Globus pallidus (tissue), 1 donor: ENCODE measurements at regions not wholly inside any gene's neighbourhood (a gene's known extent, or its start where the extent isn't known, plus 50 kb on each side); places are given as distances from the start of the nearest gene placed in this dataset.

Experiments
- DNase-seq: peaks from one replicate; pipeline ENCODE4 v3.0.0-alpha.2; 2015; ENCODE audit warnings: low spot score

DNA sequence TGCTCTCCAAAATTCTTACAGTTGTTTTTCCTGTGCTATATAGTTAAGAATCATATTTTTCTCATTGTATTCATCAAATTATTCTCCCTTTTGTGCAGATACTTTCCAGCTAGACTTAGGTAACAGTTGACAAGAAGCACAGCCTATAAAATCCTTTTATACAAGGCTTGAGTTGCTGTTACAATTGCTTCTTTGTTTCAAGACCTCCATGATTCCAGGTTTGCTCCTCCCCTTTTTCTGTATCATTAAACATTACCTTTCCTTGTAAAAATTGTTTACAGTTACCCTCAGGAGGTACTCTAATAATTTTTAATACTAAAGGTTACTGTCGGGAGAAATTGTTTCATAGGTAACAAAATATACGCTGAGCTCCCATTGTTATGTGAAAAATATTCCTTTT, 192.3 kb upstream of the GRID2 start:
- DNase-seq: no peak

DNA sequence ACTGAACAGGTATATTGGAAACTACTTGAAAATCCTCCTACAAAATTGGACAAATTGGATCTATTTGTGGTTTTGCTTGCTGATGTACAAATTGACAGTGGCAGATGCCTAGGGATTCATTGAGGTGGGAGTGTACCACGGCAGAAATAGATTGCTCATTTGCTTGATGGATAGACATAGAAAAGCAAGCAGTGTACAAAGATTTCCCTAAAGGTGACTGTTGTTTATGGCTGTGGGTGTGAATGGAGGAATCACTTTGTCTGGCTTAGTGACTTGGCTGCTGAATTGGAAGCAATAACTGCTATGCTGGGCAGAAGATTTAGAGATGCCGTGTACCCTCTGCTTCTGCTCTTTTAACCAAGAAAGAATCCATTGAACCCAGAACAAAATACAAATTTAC, 191.0 kb upstream of the GRID2 start:
- no peak for DNase-seq

DNA sequence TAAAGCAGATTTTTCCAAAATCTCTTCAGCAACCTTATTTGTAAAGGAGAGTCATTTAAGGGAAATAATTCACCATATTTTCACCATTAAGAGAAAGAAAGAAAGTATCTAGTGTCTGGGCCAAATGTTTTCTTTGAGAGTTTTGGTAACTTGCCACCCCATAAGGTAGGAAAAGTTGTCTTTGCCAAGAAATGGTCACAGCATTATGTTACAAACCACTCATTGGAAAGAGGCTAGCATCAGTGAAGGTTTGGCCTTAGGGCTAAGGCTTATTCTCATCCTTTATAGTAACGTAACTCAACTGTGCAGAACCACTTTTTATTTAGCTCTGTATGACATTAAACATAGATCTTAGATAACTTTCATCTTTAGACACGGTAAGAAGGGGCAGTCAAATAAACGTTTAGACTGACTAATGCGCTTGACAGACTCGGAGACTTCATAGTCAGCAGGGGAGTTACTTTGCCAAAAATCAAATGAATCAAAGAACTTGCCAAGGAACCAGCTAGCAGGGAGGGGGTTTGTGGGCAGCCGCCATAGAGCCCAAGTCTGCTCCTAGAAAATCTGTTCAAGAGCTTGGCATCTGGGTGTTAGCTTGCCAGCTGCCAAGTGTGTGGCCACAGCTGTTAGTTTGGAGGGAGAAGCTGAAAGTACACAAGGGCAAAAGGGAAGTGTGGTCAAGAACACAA, 182.8 kb upstream of the GRID2 start:
- DNase-seq: peak; percentile 47

- no peak for DNase-seq
These were observed 180.9 kb upstream of the GRID2 start for GRCh38 chr4:92122911-92123310.

- no peak for DNase-seq
These were observed 175.1 kb upstream of the GRID2 start for GRCh38 chr4:92128676-92129075.

GRCh38 chr4:92129408-92129994, 174.3 kb upstream of the GRID2 start:
- DNase-seq: no peak

- DNase-seq: no peak
These were observed 167.3 kb upstream of the GRID2 start for GRCh38 chr4:92136434-92136833.

DNA sequence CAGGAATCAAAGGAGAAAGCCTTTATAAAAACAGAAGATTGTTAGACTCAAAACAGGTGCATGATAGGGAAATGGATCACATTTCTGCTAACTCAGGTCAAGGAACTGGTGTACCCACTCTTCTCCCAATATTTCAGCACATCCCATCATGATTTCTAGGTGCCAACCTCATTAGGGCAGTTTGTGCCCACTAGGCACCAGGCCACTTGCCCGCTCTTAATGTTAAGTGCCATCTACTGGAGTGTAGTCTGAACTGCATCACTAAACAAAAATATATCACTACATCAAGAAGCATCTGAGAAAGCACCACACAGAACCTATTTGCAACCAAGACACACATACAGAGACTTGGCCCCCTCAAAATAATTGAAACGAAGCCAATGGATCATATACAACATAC, 140.4 kb upstream of the GRID2 start:
- DNase-seq: no peak

DNA sequence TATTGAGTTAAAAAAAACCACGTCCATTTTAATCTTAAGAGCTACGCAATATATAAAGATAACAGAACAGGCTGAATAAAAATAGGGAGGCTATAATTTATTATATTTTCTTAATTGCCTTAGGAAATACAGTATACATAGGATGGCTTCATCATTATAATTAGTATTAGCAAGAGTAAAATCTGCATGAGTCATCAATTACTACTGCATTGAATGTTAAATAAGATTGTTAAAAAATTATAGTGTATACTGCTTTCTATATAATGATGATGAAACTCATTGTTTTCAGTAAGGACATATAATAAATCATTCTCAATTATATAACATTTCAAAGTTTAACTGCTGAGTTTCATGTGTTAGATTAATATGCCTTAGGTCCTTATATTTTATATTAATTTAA, 133.4 kb upstream of the GRID2 start:
- DNase-seq: no peak

DNA sequence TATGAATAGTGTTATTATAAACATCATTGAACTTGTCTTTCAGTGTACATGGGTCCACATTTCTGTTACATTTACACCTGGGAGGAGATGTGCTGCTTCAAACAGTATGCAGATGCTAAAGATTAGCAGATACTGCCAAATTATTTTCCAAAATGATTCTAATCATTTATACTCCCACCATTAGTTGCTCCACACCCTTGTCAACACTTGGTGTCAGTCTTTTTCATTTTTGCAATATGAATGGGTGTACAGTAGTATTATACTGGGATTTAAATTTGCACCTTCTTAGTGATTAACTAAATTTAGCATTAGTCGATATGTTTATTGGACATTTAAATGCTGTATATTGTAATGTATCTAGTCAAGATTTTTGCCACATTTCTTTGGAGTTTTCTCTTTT, 131.6 kb upstream of the GRID2 start:
- DNase-seq: no peak

GRCh38 chr4:92175250-92175649, 128.5 kb upstream of the GRID2 start:
- DNase-seq: no peak

GRCh38 chr4:92182006-92182735, 121.6 kb upstream of the GRID2 start:
- no peak for DNase-seq

- no peak for DNase-seq
These were observed 120.9 kb upstream of the GRID2 start for GRCh38 chr4:92182736-92183407.

DNA sequence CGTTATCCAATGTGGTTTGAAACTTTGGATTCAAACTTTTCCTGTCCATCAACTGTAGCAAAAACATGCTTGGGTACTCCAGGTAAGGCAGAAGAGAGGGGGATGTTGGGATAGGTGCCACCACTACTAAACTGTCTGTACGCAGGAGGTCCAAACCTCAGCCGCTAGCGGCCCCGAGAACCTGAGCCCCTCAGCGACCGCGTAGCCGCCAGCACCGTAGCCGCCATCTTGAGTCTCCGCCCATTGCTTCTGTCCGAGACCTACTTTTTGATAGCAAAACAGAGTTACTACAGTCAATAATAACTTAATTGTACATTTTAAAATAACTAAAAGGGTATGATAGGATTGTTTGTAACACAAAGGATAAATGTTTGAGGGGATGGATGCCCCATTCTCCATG, 119.9 kb upstream of the GRID2 start:
- DNase-seq: no peak

DNA sequence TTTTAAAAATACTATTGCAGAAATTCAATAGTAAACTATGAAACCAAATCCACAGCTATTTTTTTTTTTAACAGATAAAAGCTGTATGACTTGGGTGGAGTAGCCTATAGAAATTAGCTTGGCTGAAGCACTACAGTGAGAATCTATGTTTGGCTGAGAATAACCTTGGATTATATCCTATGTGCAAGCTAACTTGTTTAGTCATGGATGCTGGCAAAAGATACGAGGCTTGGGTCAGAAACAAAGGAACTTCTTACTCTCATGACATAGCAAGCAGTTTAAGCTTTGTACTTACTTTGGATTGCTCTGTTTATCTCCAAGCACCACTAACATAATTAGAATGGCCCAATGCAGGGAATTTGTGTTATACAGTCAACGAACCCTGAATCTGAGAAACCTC, 119.2 kb upstream of the GRID2 start:
- no peak for DNase-seq

- DNase-seq: no peak
These were observed 117.5 kb upstream of the GRID2 start for GRCh38 chr4:92186239-92186638.

- no peak for DNase-seq
These were observed 114.6 kb upstream of the GRID2 start for GRCh38 chr4:92189146-92189545.

GRCh38 chr4:92198711-92199110, 105.1 kb upstream of the GRID2 start:
- no peak for DNase-seq

GRCh38 chr4:92199135-92199534, 104.6 kb upstream of the GRID2 start:
- DNase-seq: no peak

- DNase-seq: no peak
These were observed 92.9 kb upstream of the GRID2 start for GRCh38 chr4:92210906-92211305.

DNA sequence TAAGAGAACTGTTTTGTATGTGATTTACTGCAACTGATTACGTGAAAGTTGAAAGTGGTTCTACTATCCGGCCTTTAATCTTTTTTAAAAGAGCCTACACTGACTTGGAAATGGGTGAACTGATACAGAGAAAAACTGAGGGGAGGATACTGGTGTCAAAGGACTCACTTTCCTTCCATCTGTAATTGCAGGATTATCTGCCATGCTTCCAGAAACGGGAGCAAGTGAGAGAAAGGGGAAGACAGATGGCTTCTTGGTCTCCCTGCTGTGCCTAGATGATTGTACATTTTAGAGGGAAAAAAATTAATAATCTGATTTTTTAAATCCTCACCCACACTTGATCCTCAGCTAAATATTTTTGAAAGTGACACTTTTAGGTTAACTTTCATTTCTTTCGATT, 88.3 kb upstream of the GRID2 start:
- no peak for DNase-seq

- DNase-seq: no peak
These were observed 72.3 kb upstream of the GRID2 start for GRCh38 chr4:92231511-92231910.

DNA sequence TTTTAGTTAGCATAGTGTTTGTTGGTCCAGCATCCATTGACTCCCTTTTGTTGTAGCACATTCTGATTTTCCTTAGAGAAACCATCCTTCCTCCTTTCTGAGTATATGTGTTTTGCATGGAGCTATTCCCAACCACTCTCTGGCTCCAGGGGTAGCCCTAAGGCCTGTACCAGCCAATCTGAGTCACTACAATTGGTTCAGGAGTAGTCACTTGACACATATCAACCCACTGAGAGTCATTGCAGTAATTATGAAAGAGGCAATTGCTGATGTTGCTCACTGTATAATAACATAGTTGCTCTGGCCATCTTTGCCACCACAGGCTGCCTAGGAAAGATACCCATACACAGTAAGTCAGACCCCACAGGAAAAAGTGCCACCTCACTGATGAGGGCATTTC, 71.2 kb upstream of the GRID2 start:
- DNase-seq: no peak
